AG04449 (cell line): ENCODE measurements at regions not wholly inside any gene's neighbourhood (a gene's known extent, or its start where the extent isn't known, plus 50 kb on each side); places are given as distances from the start of the nearest gene placed in this dataset.

Experiments used
- CTCF ChIA-PET: fragments of 350-600 bp; formaldehyde crosslinking; extraction: SDS; loops from one replicate; lab custom pipeline; 2021; ENCODE audit warnings: antibody characterized with exemption; lab: Yijun Ruan, JAX
- POLR2A ChIA-PET: fragments of 400-600, 350-600 bp; formaldehyde crosslinking; extraction: SDS; loops from one replicate; lab custom pipeline; 2020; ENCODE audit warnings: antibody characterized with exemption, inconsistent platforms; lab: Yijun Ruan, JAX
- DNase-seq: peaks from one replicate; pipeline ENCODE4 v3.0.0-alpha.2; 2010; ENCODE audit warnings: low read depth, low spot score
- H3K4me3 ChIP-seq: 2 replicates; pipeline ENCODE4 v1.5.1; 2011; ENCODE audit warnings: low read depth, mild to moderate bottlenecking, control low read depth, low read length
- CTCF ChIP-seq: IDR thresholded peaks from one replicate; pipeline ENCODE4 v1.5.1; 2011; ENCODE audit warnings: mild to moderate bottlenecking, moderate library complexity, low read length, control low read depth, inconsistent platforms; ENCODE audit not compliant: insufficient read depth; ENCODE audit errors: missing control alignments

- TF ChIP-seq CTCF = no peak
- no peak overlapping the region for H3K4me3 ChIP-seq
- no peak for DNase-seq
- CTCF ChIA-PET = no interaction called here
- POLR2A ChIA-PET = no interaction called here
Measured at GRCh38 chr5:84825606-84826005, 440.9 kb upstream of the EDIL3 start.

GRCh38 chr5:84821924-84822323 lies 437.2 kb upstream of the EDIL3 start:
- no peak for TF ChIP-seq CTCF
- DNase-seq = no peak
- ChIA-PET CTCF (no interaction called here), POLR2A (no interaction called here)
- no peak overlapping the region for H3K4me3 ChIP-seq

DNA sequence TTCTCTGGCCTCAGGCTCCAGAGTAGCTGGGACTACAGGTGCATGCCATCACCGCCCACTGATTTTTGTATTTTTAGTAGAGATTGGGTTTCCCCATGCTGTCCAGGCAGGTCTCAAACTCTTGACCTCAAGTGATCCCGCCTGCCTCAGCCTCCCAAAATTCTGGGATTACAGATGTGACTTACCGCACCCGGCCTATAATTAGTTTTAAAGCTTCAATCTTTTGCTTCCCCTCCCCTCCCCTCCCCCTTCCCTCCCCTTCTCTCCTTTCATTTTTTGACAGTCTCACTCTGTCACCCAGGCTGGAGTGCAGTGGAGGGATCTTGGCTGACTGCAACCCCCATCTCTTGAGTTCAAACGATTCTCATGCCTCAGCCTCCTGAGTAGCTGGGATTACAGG lies 433.3 kb upstream of the EDIL3 start:
- ChIA-PET POLR2A (no interaction called here), CTCF (no interaction called here)
- DNase-seq = no peak
- H3K4me3 ChIP-seq = no peak overlapping the region
- no peak for TF ChIP-seq CTCF

DNA sequence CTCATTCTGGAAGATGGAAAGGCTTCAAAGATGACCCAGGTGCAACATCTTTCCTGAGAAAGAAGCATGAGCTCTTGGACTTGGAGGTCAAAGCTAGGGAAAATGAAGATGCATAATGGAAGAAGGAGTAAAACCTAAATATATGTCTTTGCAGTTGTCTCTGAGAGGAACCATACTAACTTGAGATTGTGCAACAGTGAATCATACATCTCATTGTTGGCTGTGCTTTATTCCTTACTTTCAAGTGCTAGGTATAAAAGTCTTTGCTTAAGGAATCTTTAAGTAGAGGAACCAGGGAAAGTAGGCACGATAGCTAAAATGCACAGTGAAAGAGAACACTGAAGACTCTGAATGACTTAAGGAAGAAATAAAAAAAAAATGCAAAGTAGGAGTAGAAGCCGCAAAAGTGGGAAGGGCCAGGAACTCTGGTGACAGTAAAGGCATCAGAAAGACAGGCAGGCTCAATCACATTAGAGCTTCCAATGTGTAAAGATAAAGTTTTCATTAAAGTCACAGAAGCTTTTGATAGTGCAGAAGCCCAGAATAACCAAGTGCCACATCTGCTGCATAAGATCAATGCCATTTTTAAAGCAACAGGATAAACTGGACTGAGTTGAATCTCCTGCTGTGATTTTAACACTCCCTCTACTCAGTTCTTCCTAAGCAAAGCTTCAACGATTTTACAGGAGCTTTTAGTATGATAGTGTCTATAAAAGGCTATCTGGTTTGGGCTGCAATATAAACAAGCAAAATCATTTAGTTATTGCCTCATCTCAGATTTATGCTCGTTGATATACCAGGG lies 432.3 kb upstream of the EDIL3 start:
- H3K4me3 ChIP-seq = no peak overlapping the region
- DNase-seq = no peak
- no peak for TF ChIP-seq CTCF
- CTCF ChIA-PET = interaction anchor here (0.7 to 1.1 kb wide), 2 partner anchors 232 to 499 kb away, joined by 3 read pairs; no protein-coding TSS in a partner anchor
- POLR2A ChIA-PET = no interaction called here

DNA sequence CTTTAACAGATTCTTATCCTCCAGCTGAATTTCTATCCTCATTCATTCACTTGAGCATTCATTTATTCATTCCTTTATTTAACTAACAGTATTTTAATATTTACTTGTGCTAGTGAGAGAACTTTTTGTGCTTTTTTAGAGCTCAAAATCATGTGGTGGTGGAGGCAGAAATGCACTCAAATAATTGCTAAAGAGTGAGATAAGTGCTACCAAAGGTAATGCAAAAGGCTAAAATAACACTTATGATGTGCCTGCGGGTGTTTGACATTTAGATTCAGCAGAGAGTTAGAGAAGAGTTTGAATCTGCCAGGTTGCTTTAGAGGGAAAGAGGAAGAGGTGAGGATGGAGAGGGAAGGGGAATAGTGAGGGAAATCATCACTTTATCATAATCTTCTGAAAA lies 431.5 kb upstream of the EDIL3 start:
- H3K4me3 ChIP-seq = no peak overlapping the region
- ChIA-PET POLR2A (no interaction called here), CTCF (no interaction called here)
- no peak for DNase-seq
- no peak for TF ChIP-seq CTCF

DNA sequence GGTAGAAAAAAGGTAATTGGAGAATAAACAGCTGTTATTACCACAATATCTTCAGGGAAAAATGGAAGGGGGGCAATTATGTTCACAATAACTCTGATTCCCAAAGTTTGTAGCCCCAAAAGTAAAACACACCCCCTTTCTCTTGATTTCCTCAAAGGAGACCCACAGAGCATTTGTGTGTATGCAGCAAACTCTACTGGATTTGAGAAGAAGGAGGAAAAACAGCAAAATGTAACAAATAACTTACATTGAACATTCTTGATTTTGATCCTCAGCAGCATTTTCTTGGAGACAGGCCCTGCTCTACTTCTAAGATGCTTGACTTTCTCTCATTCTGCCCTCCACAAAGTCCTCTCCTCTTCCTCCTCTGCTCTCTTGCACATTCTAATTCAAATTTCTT lies 420.8 kb upstream of the EDIL3 start:
- no peak for TF ChIP-seq CTCF
- H3K4me3 ChIP-seq = no peak overlapping the region
- ChIA-PET CTCF (no interaction called here), POLR2A (no interaction called here)
- no peak for DNase-seq
